IMR-90 (cell line): ENCODE measurements at regions not wholly inside any gene's neighbourhood (a gene's known extent, or its start where the extent isn't known, plus 50 kb on each side); places are given as distances from the start of the nearest gene placed in this dataset.

ENCODE experiments used
- ATAC-seq: fragments of 200-7000 bp; cut with Tn5 transposase; 2 replicates; pipeline ENCODE4 v1.9.1; 2020; ENCODE audit warnings: low read depth, mild to moderate bottlenecking, moderate library complexity
- BruUV-seq: library from RNA; stranded (reverse); fragments of 400-500 nt; replicated peaks from 2 replicates; lab custom pipeline; 2021; lab: Mats Ljungman, UMichigan
- CTCF ChIA-PET: fragments of 300-600 bp; formaldehyde crosslinking; extraction: SDS; loops from one replicate; lab custom pipeline; 2021; ENCODE audit warnings: antibody characterized with exemption; lab: Yijun Ruan, JAX
- POLR2A ChIA-PET: fragments of 300-600 bp; sonication (Branson Sonifier 250); formaldehyde crosslinking; loops from one replicate; lab custom pipeline; 2022; ENCODE audit warnings: antibody characterized with exemption; ENCODE audit not compliant: unreplicated experiment; lab: Charles Lee
- DNase-seq: peaks from one replicate; pipeline ENCODE4 v3.0.0; 2013
- H2AFZ ChIP-seq: replicated peaks from 2 replicates; pipeline ENCODE3; 2013; ENCODE audit warnings: low read length, mild to moderate bottlenecking; ENCODE audit not compliant: poor library complexity
- H2AK5ac ChIP-seq: 2 replicates; pipeline ENCODE4 v1.6.1; 2013; ENCODE audit warnings: low read depth, low read length, inconsistent platforms
- H2AK9ac ChIP-seq: replicated peaks from 2 replicates; pipeline ENCODE3; 2013; ENCODE audit warnings: mild to moderate bottlenecking, low read depth, low read length, moderate library complexity; ENCODE audit not compliant: poor library complexity
- H2BK120ac ChIP-seq: 2 replicates; pipeline ENCODE4 v1.6.1; 2013; ENCODE audit warnings: low read depth, low read length, inconsistent platforms
- H2BK15ac ChIP-seq: 3 replicates; pipeline ENCODE4 v1.6.1; 2013; ENCODE audit warnings: low read depth, low read length, inconsistent platforms
- H2BK20ac ChIP-seq: 2 replicates; pipeline ENCODE4 v1.6.1; 2013; ENCODE audit warnings: low read depth, mild to moderate bottlenecking, inconsistent platforms, low read length, moderate library complexity
- H2BK5ac ChIP-seq: 2 replicates; pipeline ENCODE4 v1.6.1; 2013; ENCODE audit warnings: mild to moderate bottlenecking, low read depth, low read length, inconsistent platforms; ENCODE audit not compliant: poor library complexity, severe bottlenecking
- H3K14ac ChIP-seq: replicated peaks from 2 replicates; pipeline ENCODE4 v1.6.1; 2013; ENCODE audit warnings: low read depth, low read length, inconsistent platforms
- H3K18ac ChIP-seq: 2 replicates; pipeline ENCODE4 v1.6.1; 2013; ENCODE audit warnings: low read depth, low read length, control low read depth
- H3K23ac ChIP-seq: 2 replicates; pipeline ENCODE4 v1.6.1; 2013; ENCODE audit warnings: low read depth, low read length, inconsistent platforms
- H3K27ac ChIP-seq: 2 replicates; pipeline ENCODE4 v1.5.1; 2013; ENCODE audit warnings: mild to moderate bottlenecking, control low read depth, low read length; ENCODE audit not compliant: insufficient read depth
- H3K27me3 ChIP-seq: 2 replicates; pipeline ENCODE4 v1.6.1; 2013; ENCODE audit warnings: low read length; ENCODE audit not compliant: control insufficient read depth, insufficient read depth
- H3K36me3 ChIP-seq: 2 replicates; pipeline ENCODE4 v1.6.1; 2013; ENCODE audit warnings: low read length, mixed read lengths; ENCODE audit not compliant: control insufficient read depth, insufficient read depth
- H3K4ac ChIP-seq: 2 replicates; pipeline ENCODE4 v1.6.1; 2013; ENCODE audit warnings: low read depth, low read length, inconsistent platforms
- H3K4me1 ChIP-seq: 2 replicates; pipeline ENCODE4 v1.6.1; 2013; ENCODE audit warnings: low read length, mixed read lengths; ENCODE audit not compliant: control insufficient read depth, insufficient read depth
- H3K4me2 ChIP-seq: 2 replicates; pipeline ENCODE4 v1.6.1; 2013; ENCODE audit warnings: low read depth, mild to moderate bottlenecking, control low read depth, low read length, moderate library complexity
- H3K4me3 ChIP-seq: 2 replicates; pipeline ENCODE4 v1.5.1; 2013; ENCODE audit warnings: low read depth, mild to moderate bottlenecking, control low read depth, low read length, moderate library complexity; ENCODE audit not compliant: insufficient read depth
- H3K56ac ChIP-seq: 2 replicates; pipeline ENCODE4 v1.6.1; 2013; ENCODE audit warnings: low read length, inconsistent platforms; ENCODE audit not compliant: insufficient read depth; ENCODE audit errors: extremely low read depth
- H3K79me1 ChIP-seq, 2 experiments: 2 replicates each; pipeline ENCODE4 v1.6.1; 2013; ENCODE audit warnings: low read length in 2 of 2, inconsistent platforms in 1 of 2, low read depth in 1 of 2
- H3K9ac ChIP-seq: 2 replicates; pipeline ENCODE4 v1.6.1; 2013; ENCODE audit warnings: low read depth, low read length, control low read depth
- H3K9me1 ChIP-seq: 2 replicates; pipeline ENCODE4 v1.6.1; 2013; ENCODE audit warnings: low read length, inconsistent platforms; ENCODE audit not compliant: insufficient read depth
- H3K9me3 ChIP-seq: 2 replicates; pipeline ENCODE4 v1.6.1; 2013; ENCODE audit warnings: low read length; ENCODE audit not compliant: control insufficient read depth, insufficient read depth
- H4K20me1 ChIP-seq: 2 replicates; pipeline ENCODE4 v1.6.1; 2013; ENCODE audit warnings: low read length, inconsistent platforms; ENCODE audit not compliant: insufficient read depth
- H4K5ac ChIP-seq: 2 replicates; pipeline ENCODE4 v1.6.1; 2013; ENCODE audit warnings: mild to moderate bottlenecking, low read depth, low read length, control low read depth
- H4K8ac ChIP-seq, 2 experiments: 2 replicates each; pipeline ENCODE4 v1.6.1; 2013; ENCODE audit warnings: low read depth in 2 of 2, low read length in 2 of 2, control low read depth in 1 of 2, inconsistent platforms in 1 of 2
- H4K91ac ChIP-seq: 2 replicates; pipeline ENCODE4 v1.6.1; 2013; ENCODE audit warnings: low read depth, low read length, inconsistent platforms; ENCODE audit not compliant: insufficient read depth
- BHLHE40 ChIP-seq: fragments of 150-350 bp; IDR thresholded peaks from 2 replicates; pipeline ENCODE4 v1.6.1; 2016; ENCODE audit warnings: mild to moderate bottlenecking, low read depth, low read length
- CEBPB ChIP-seq: IDR thresholded peaks from 2 replicates; pipeline ENCODE4 v1.6.1; 2012; ENCODE audit warnings: low read depth, low read length, improper control_type of control experiment
- CTCF ChIP-seq: conservative IDR thresholded peaks from 2 replicates; pipeline ENCODE4 v1.5.1; 2012; ENCODE audit warnings: mild to moderate bottlenecking, low read depth, low read length, improper control_type of control experiment
- ELK1 ChIP-seq: fragments of 150-350 bp; IDR thresholded peaks from 2 replicates; pipeline ENCODE4 v1.6.1; 2016; ENCODE audit warnings: low read depth, mild to moderate bottlenecking, low read length, moderate library complexity, borderline replicate concordance
- FOS ChIP-seq: fragments of 150-350 bp; IDR thresholded peaks from 2 replicates; pipeline ENCODE4 v1.6.1; 2016; ENCODE audit warnings: low read depth, low read length
- MAFK ChIP-seq: IDR thresholded peaks from 2 replicates; pipeline ENCODE4 v1.6.1; 2012; ENCODE audit warnings: low read depth, low read length, improper control_type of control experiment
- MXI1 ChIP-seq: IDR thresholded peaks from 2 replicates; pipeline ENCODE4 v1.6.1; 2012; ENCODE audit warnings: low read depth, mild to moderate bottlenecking, low read length, moderate library complexity, borderline replicate concordance
- RAD21 ChIP-seq: IDR thresholded peaks from 2 replicates; pipeline ENCODE4 v1.6.1; 2012; ENCODE audit warnings: low read length, improper control_type of control experiment
- SMC3 ChIP-seq: fragments of 150-350 bp; IDR thresholded peaks from 2 replicates; pipeline ENCODE4 v1.6.1; 2016; ENCODE audit warnings: low read depth, mild to moderate bottlenecking, antibody characterized with exemption, low read length, moderate library complexity
- WGBS, 2 experiments: methylation state at CpG; one replicate each; pipeline versions ENCODE4 v1.1.5 to v1.1.7; 2013; ENCODE audit warnings: missing lambda C conversion rate in 2 of 2; ENCODE audit not compliant: insufficient read length in 1 of 2; ENCODE audit errors: extremely low coverage in 2 of 2; 5-methylcytosine and 5-hydroxymethylcytosine counted together
- dilution Hi-C: fragments of 300-500 bp; cut with HindIII; formaldehyde crosslinking; loops from one replicate; pipeline ENCODE4 v1.14.3; 2018; ENCODE audit warnings: low sequenced_read_pairs; ENCODE audit not compliant: unreplicated experiment
- in situ Hi-C: fragments of 300-500 bp; cut with MboI; formaldehyde crosslinking; loops from 3 replicates; pipeline ENCODE4 v1.14.3; 2019; ENCODE audit warnings: low sequenced_read_pairs, inconsistent platforms, mixed read lengths
- intact Hi-C: fragments of 100-400 bp; cut with micrococcal nuclease; formaldehyde crosslinking; loops from 2 replicates; pipeline ENCODE4 v1.10.0; 2022

GRCh38 chr5:154589511-154589910 lies 111.5 kb upstream of the HAND1 start:
- intact Hi-C loops: no loop called here
- POLR2A ChIA-PET: no interaction called here

More at GRCh38 chr5:154589511-154589910, 111.5 kb upstream of the HAND1 start:
- in situ Hi-C loops (no loop called here), dilution Hi-C loops (no loop called here)
- Histone ChIP-seq H3K18ac (no peak overlapping the region), H3K14ac (no peak overlapping the region), H3K4me1 (no peaks in the 10 kb centered on the region), H3K56ac (no peak overlapping the region), H4K8ac (no peak overlapping the region), H3K23ac (no peak overlapping the region), H2AFZ (no peak overlapping the region), H3K9me1 (no peaks in the 10 kb centered on the region), H2AK5ac (no peak overlapping the region), H3K4me2 (no peak overlapping the region), H3K4me3 (no peak overlapping the region), H4K20me1 (no peaks in the 10 kb centered on the region), H4K91ac (no peak overlapping the region), H2BK120ac (no peak overlapping the region), H2BK15ac (no peak overlapping the region), H3K27ac (no peak overlapping the region), H3K9ac (no peak overlapping the region), H3K36me3 (no peaks in the 10 kb centered on the region), H2AK9ac (no peak overlapping the region), H2BK20ac (no peak overlapping the region), H3K9me3 (no peaks in the 10 kb centered on the region), H3K27me3 (peaks cover 10% of the 10 kb centered on the region; the same call in 1 of the 2 replicates), H3K79me1 (no peaks in the 10 kb centered on the region), H3K4ac (no peak overlapping the region), H4K5ac (no peak overlapping the region), H2BK5ac (no peak overlapping the region)
- ATAC-seq (no peak), DNase-seq (no peak)
- WGBS, 2 experiments: 83% methylated on average over 1 of the region's 4 CpGs; no CpG with 5 or more reads in 1 of the 2 experiments
- BruUV-seq: no TSS peak
- TF ChIP-seq MAFK (no peak), MXI1 (no peak), ELK1 (no peak), RAD21 (no peak), CEBPB (no peak), BHLHE40 (no peak), FOS (no peak), CTCF (no peak), SMC3 (no peak)
- CTCF ChIA-PET: no interaction called here
